K562 (cell line): ENCODE measurements at regions not wholly inside any gene's neighbourhood (a gene's known extent, or its start where the extent isn't known, plus 50 kb on each side); places are given as distances from the start of the nearest gene placed in this dataset.

ENCODE experiments used
- ATAC-seq: fragments of 200-7000 bp; cut with Tn5 transposase; 3 replicates; pipeline ENCODE4 v1.9.1; 2020; ENCODE audit warnings: moderate library complexity
- BruUV-seq: library from RNA; stranded (reverse); fragments of 400-500 nt; replicated peaks from 2 replicates; lab custom pipeline; 2021; lab: Mats Ljungman, UMichigan
- CTCF ChIA-PET: fragments of 300-600 bp; formaldehyde crosslinking; extraction: SDS; loops from one replicate; lab custom pipeline; 2021; ENCODE audit warnings: low intra/inter-chr PET ratio; lab: Yijun Ruan, JAX
- POLR2A ChIA-PET: fragments of 300-600, 350-650 bp; sonication (Branson Sonifier 250); formaldehyde crosslinking; extraction: SDS; loops from one replicate; lab custom pipeline; 2021; ENCODE audit warnings: antibody characterized with exemption, inconsistent platforms; lab: Yijun Ruan, JAX
- DNase-seq, 4 experiments: peaks; one replicate each; pipeline versions ENCODE4 v3.0.0 to v3.0.0-alpha.2; 2011 to 2018; ENCODE audit warnings: low spot score in 3 of 4, mixed read lengths in 3 of 4; ENCODE audit errors: extremely low read depth in 1 of 4
- FAIRE-seq: peaks from 2 replicates; lab custom pipeline; 2011; peaks lifted over from hg19 to GRCh38; lab: Jason Lieb, UNC
- H2AFZ ChIP-seq: 2 replicates; pipeline ENCODE4 v1.6.0; 2011; ENCODE audit warnings: low read depth, low read length, control low read depth, inconsistent platforms
- H3K27ac ChIP-seq: fragments of 200-600 bp; 3 replicates; pipeline ENCODE4 v1.8.0; 2011; ENCODE audit warnings: low read depth, mild to moderate bottlenecking, control low read depth, inconsistent platforms, low read length, moderate library complexity, mixed read lengths; ENCODE audit errors: extremely low read depth
- H3K27me3 ChIP-seq, 2 experiments: fragments of 300-600 bp in 1 of 2; 2 replicates in 1 of 2; 3 replicates in 1 of 2; pipeline versions ENCODE4 v1.6.0 to v1.8.0; 2011; ENCODE audit warnings: inconsistent platforms in 2 of 2, low read length in 2 of 2, mild to moderate bottlenecking in 1 of 2, mixed read lengths in 1 of 2, moderate library complexity in 1 of 2; ENCODE audit not compliant: control insufficient read depth in 2 of 2, insufficient read depth in 2 of 2
- H3K36me3 ChIP-seq: fragments of 300-600 bp; 3 replicates; pipeline ENCODE4 v1.8.0; 2011; ENCODE audit warnings: mild to moderate bottlenecking, low read length, inconsistent platforms; ENCODE audit not compliant: control insufficient read depth, insufficient read depth
- H3K4me1 ChIP-seq, 2 experiments: fragments of 200-600 bp in 1 of 2; replicated peaks in 1 of 2; 2 replicates in 1 of 2; 3 replicates in 1 of 2; pipeline versions ENCODE4 v1.5.1 to v1.8.0; 2011; ENCODE audit warnings: inconsistent platforms in 2 of 2, low read length in 2 of 2, mild to moderate bottlenecking in 1 of 2, mixed read lengths in 1 of 2, moderate library complexity in 1 of 2; ENCODE audit not compliant: control insufficient read depth in 2 of 2, insufficient read depth in 2 of 2
- H3K4me2 ChIP-seq: 2 replicates; pipeline ENCODE4 v1.6.1; 2011; ENCODE audit warnings: low read length, control low read depth, inconsistent platforms, mixed read lengths; ENCODE audit not compliant: insufficient read depth
- H3K4me3 ChIP-seq: fragments of 200-600 bp; sonication (generic), shearing (Covaris generic); 2 replicates; pipeline ENCODE4 v1.5.1; 2016; ENCODE audit warnings: control low read depth, inconsistent platforms
- H3K79me2 ChIP-seq: fragments of 200-600 bp; 3 replicates; pipeline ENCODE4 v1.8.0; 2011; ENCODE audit warnings: low read length, inconsistent platforms; ENCODE audit not compliant: control insufficient read depth, insufficient read depth
- H3K9ac ChIP-seq, 2 experiments: 2 replicates each; pipeline versions ENCODE4 v1.6.0 to v1.6.1; 2011; ENCODE audit warnings: low read depth in 2 of 2, low read length in 2 of 2, control low read depth in 1 of 2, inconsistent platforms in 1 of 2, mild to moderate bottlenecking in 1 of 2, mixed read lengths in 1 of 2; ENCODE audit not compliant: insufficient read depth in 1 of 2
- H3K9me1 ChIP-seq: one replicate; pipeline ENCODE4 v1.6.0; 2011; ENCODE audit warnings: inconsistent platforms, mild to moderate bottlenecking, low read length, moderate library complexity; ENCODE audit not compliant: control insufficient read depth, insufficient read depth
- H3K9me3 ChIP-seq: replicated peaks from 2 replicates; pipeline ENCODE4 v1.5.1; 2011; ENCODE audit warnings: low read depth, low read length, inconsistent platforms; ENCODE audit not compliant: control insufficient read depth, insufficient read depth
- H4K20me1 ChIP-seq: replicated peaks from 2 replicates; pipeline ENCODE4 v1.6.1; 2011; ENCODE audit warnings: low read length, inconsistent platforms, mixed read lengths; ENCODE audit not compliant: control insufficient read depth, insufficient read depth
- ESRRA ChIP-seq: fragments of 450-650 bp; IDR thresholded peaks from 2 replicates; pipeline ENCODE4 v1.6.1; 2014; ENCODE audit warnings: low read depth, mild to moderate bottlenecking, moderate library complexity, borderline replicate concordance
- HDAC3 ChIP-seq: fragments of 450-650 bp; IDR thresholded peaks from 2 replicates; pipeline ENCODE4 v1.6.1; 2018; ENCODE audit warnings: borderline replicate concordance, mild to moderate bottlenecking, moderate library complexity; ENCODE audit not compliant: partially characterized antibody
- HDAC6 ChIP-seq: IDR thresholded peaks from 2 replicates; pipeline ENCODE4 v1.6.1; 2012; ENCODE audit warnings: low read depth, mild to moderate bottlenecking, control low read depth, inconsistent platforms, low read length, moderate library complexity
- NR1H2 ChIP-seq: sonication (generic); formaldehyde crosslinking; IDR thresholded peaks from 2 replicates; pipeline ENCODE4 v1.4.0; 2020; ENCODE audit warnings: mild to moderate bottlenecking, missing genetic modification reagents
- ZC3H8 ChIP-seq: fragments of 450-650 bp; IDR thresholded peaks from 2 replicates; pipeline ENCODE4 v1.6.1; 2017
- ZFP30 ChIP-seq: fragments of 250-450 bp; sonication (Bioruptor Pico); IDR thresholded peaks from 2 replicates; pipeline ENCODE4 v1.8.0; 2022; ENCODE audit warnings: moderate library complexity, mild to moderate bottlenecking, inconsistent platforms, borderline replicate concordance
- WGBS: fragments of 100-300 bp; shearing (Covaris generic); methylation state at CpG from one replicate; pipeline ENCODE4 v1.1.6; 2016; ENCODE audit warnings: low coverage, mixed read lengths; ENCODE audit not compliant: insufficient coverage; ENCODE audit errors: missing lambda C conversion rate; 5-methylcytosine and 5-hydroxymethylcytosine counted together
- in situ Hi-C: fragments of 300-500 bp; cut with MboI; formaldehyde crosslinking; loops from 4 replicates; pipeline ENCODE4 v1.15.0; 2018; ENCODE audit warnings: inconsistent platforms, mixed read lengths
- intact Hi-C: fragments of 100-400 bp; cut with micrococcal nuclease; formaldehyde crosslinking; loops from 2 replicates; pipeline ENCODE4 v1.14.2; 2022
- TF ChIP-seq, protein P1 (sequence below): IDR thresholded peaks from 2 replicates; pipeline ENCODE4 v1.6.1; 2011; ENCODE audit warnings: borderline replicate concordance, low read depth, mild to moderate bottlenecking, moderate library complexity, low read length; ENCODE audit not compliant: insufficient read depth, poor library complexity, severe bottlenecking
- TF ChIP-seq, protein P2 (sequence below): sonication (generic); formaldehyde crosslinking; IDR thresholded peaks from 2 replicates; pipeline ENCODE4 v1.8.0; 2022; ENCODE audit warnings: missing genetic modification reagents, mild to moderate bottlenecking, borderline replicate concordance

DNA sequence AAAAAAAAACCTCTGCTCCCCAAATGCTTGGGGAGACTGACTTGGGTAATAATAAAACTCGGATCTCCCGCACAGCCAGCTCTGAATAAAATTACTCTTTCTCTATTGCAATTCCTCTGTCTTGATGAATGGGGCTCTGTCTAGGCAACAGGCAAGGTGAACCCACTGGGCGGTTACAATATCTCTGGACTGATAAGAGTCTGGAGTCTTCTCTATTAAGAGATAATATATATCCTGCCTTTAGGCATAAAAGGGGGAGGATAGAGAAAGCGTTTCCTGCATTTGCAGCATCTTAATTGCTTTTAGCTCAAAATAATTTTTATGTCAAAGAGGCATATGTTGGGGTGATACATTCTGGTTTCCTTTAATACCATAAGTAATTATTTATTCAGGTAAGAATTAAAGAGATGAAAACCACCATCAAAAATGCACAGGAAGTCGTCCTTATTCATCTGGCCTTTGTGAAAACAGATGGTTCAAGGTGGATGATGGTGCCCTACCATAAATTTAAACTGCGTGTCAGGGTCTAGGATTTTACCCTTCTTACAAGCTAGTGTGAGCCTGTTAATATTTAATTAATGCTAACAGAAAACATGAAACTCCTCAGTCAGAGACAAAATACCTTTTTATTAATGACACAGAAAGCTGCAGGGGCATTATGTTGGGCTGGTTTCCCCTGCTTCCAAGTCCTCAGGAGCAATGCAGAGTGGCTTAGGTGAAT, 736.8 kb downstream of the SOCS6 start:
- FAIRE-seq: no peak
- in situ Hi-C loops (no loop called here), intact Hi-C loops (no loop called here)
- Histone ChIP-seq H2AFZ (no peak overlapping the region), H3K9me1 (no peaks in the 10 kb centered on the region), H3K9ac (no peak overlapping the region), H3K4me3 (no peak overlapping the region), H3K27ac (no peak overlapping the region), H3K27me3 (no peaks in the 10 kb centered on the region), H4K20me1 (no peaks in the 10 kb centered on the region), H3K79me2 (no peaks in the 10 kb centered on the region), H3K4me2 (no peak overlapping the region), H3K36me3 (no peaks in the 10 kb centered on the region), H3K4me1 (no peaks in the 10 kb centered on the region), H3K9me3 (no peaks in the 10 kb centered on the region)
- ATAC-seq: no peak
- no TSS peak for BruUV-seq
- WGBS: 2% methylated on average over 6 of the region's 6 CpGs
- no peak for DNase-seq
- ChIA-PET POLR2A (no interaction called here), CTCF (no interaction called here)
- no peak for TF ChIP-seq ESRRA
- TF ChIP-seq ZFP30: no peak
- TF ChIP-seq, protein P1, sequence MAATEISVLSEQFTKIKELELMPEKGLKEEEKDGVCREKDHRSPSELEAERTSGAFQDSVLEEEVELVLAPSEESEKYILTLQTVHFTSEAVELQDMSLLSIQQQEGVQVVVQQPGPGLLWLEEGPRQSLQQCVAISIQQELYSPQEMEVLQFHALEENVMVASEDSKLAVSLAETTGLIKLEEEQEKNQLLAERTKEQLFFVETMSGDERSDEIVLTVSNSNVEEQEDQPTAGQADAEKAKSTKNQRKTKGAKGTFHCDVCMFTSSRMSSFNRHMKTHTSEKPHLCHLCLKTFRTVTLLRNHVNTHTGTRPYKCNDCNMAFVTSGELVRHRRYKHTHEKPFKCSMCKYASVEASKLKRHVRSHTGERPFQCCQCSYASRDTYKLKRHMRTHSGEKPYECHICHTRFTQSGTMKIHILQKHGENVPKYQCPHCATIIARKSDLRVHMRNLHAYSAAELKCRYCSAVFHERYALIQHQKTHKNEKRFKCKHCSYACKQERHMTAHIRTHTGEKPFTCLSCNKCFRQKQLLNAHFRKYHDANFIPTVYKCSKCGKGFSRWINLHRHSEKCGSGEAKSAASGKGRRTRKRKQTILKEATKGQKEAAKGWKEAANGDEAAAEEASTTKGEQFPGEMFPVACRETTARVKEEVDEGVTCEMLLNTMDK: no peak
- TF ChIP-seq ZC3H8: no peak
- TF ChIP-seq HDAC6: no peak
- no peak for TF ChIP-seq HDAC3
- TF ChIP-seq NR1H2: no peak
- TF ChIP-seq, protein P2, sequence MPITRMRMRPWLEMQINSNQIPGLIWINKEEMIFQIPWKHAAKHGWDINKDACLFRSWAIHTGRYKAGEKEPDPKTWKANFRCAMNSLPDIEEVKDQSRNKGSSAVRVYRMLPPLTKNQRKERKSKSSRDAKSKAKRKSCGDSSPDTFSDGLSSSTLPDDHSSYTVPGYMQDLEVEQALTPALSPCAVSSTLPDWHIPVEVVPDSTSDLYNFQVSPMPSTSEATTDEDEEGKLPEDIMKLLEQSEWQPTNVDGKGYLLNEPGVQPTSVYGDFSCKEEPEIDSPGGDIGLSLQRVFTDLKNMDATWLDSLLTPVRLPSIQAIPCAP: no peak
